Tibial artery (tissue), 4 donors: ENCODE measurements at regions not wholly inside any gene's neighbourhood (a gene's known extent, or its start where the extent isn't known, plus 50 kb on each side); places are given as distances from the start of the nearest gene placed in this dataset.

Experiments
- DNase-seq, 2 donors: peaks; one replicate each; pipeline ENCODE4 v3.0.0-alpha.2; 2019
- H3K27ac ChIP-seq, 2 donors: fragments of 200-600 bp; sonication (generic) in 1 of 2; 1 replicate in 1 of 2; 2 replicates in 1 of 2; pipeline ENCODE4 v1.5.1; 2018 to 2019; ENCODE audit warnings: mild to moderate bottlenecking in 1 of 2
- H3K27me3 ChIP-seq, 2 donors: fragments of 200-600 bp; sonication (generic) in 1 of 2; one replicate each; pipeline versions ENCODE4 v1.5.1 to v1.6.0; 2016 to 2019
- H3K36me3 ChIP-seq, 3 donors: fragments of 200-600 bp; sonication (generic) in 2 of 3; one replicate each; pipeline ENCODE4 v1.5.1; 2016 to 2019; ENCODE audit warnings: mild to moderate bottlenecking in 2 of 3
- H3K4me1 ChIP-seq, 4 donors: fragments of 200-600 bp; sonication (generic) in 2 of 4; 1 replicate in 3 of 4; 2 replicates in 1 of 4; pipeline ENCODE4 v1.5.1; 2016 to 2019
- H3K4me3 ChIP-seq, 2 donors: fragments of 200-600 bp; sonication (generic) in 1 of 2; 1 replicate in 1 of 2; 2 replicates in 1 of 2; pipeline ENCODE4 v1.5.1; 2018 to 2019; ENCODE audit warnings: mild to moderate bottlenecking in 2 of 2
- H3K9me3 ChIP-seq, 3 donors: fragments of 200-600 bp; sonication (generic) in 1 of 3; one replicate each; pipeline ENCODE4 v1.5.1; 2016 to 2019
- CTCF ChIP-seq, 2 experiments: fragments of 200-600 bp in 1 of 2; fragments of 450-650 bp in 1 of 2; IDR thresholded peaks; one replicate each; pipeline ENCODE4 v1.5.1; 2017 to 2019; ENCODE audit warnings: antibody characterized with exemption in 2 of 2, mild to moderate bottlenecking in 1 of 2, moderate library complexity in 1 of 2
- intact Hi-C: fragments of 100-400 bp; cut with DNase I; formaldehyde crosslinking; loops from one replicate; pipeline ENCODE4 v1.15.0; 2023; ENCODE audit warnings: low total_unique reads

DNA sequence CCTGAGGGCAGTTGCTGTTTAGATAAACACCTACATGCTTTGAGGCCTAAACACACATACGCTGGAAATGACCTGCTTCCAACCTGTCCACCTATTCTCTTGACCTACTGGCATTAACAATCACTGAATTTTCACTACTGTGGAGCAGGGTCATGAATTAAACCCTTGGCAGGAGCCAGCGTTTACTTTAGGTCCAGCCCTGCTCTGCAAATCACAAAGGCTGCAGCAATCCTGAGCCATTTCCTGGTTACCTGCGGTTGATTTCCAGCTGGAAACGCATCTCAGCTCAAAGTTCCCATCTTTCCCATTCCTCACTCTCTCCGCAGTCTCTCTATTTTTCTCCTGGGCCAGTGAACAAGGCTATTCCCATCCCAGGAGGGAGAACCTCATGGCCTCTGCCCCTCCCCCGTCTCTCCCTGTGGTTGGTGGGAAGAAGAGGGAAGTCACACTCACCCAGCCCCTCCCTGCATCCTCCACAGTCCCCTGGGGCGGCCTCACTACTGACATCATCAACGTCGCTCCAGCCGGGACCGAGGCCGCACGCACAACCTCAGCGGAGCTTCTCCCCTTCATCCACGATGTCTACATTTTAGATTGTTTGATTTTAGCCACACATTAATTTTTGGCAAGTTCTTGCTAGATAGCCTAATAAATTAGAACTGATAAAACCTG is 84.5 kb upstream of the SNTG2 start:
- intact Hi-C loops, result no loop called here
- H3K4me3 ChIP-seq, result no peak overlapping the region
- no peak for DNase-seq
- no peaks in the 10 kb centered on the region for H3K36me3 ChIP-seq
- H3K27ac ChIP-seq, result no peak overlapping the region
- no peak for TF ChIP-seq CTCF (IDR thresholded peaks at IDR 0.05)
- H3K4me1 ChIP-seq, result no peaks in the 10 kb centered on the region
- peaks cover 0 to 56% of the 10 kb centered on the region in 2 donors for H3K27me3 ChIP-seq
- no peaks in the 10 kb centered on the region for H3K9me3 ChIP-seq

- intact Hi-C loops, result no loop called here
- H3K4me1 ChIP-seq, result no peaks in the 10 kb centered on the region
Measured at GRCh38 chr2:864501-865106, 86.0 kb upstream of the SNTG2 start.

DNA sequence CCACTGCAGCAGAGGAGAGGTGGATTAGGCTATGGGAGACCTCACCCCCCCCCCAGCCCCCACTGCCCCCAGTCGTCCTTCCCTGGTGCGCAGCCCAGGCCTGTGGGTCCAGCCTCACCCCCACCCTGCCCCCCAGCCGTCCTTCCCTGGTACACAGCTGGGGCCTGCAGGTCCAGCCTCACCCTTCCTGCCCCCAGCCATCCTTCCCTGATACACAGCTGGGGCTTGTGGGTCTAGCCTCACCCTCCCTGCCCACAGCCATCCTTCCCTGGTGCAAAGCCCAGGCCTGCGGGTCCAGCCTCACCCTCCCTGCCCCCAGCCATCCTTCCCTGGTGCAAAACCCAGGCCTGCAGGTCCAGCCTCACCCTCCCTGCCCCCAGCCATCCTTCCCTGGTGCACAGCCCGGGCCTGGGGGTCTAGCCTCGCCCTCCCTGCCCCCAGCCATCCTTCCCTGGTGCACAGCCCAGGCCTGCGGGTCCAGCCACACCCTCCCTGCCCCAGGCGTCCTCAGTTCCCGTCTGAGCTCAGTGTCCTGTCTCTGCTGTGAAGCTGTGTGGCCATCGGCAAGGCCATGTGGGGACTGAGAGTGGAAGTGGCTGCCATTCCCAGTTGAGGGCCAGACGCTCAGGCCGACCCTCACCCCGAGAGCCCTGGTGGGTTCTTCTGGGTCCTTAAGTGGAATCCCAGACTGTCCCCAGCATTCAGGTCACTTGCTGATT is 86.8 kb upstream of the SNTG2 start:
- Histone ChIP-seq H3K9me3 (no peaks in the 10 kb centered on the region), H3K36me3 (no peaks in the 10 kb centered on the region), H3K4me3 (no peak overlapping the region), H3K27me3 (peaks cover 0 to 39% of the 10 kb centered on the region in 2 donors), H3K27ac (no peak overlapping the region), H3K4me1 (no peaks in the 10 kb centered on the region)
- TF ChIP-seq CTCF (IDR thresholded peaks at IDR 0.05), result no peak
- no peak for DNase-seq
- intact Hi-C loops, result no loop called here

More at GRCh38 chr2:864501-865106, 86.0 kb upstream of the SNTG2 start:
- TF ChIP-seq CTCF (IDR thresholded peaks at IDR 0.05), result no peak
- Histone ChIP-seq H3K9me3 (no peaks in the 10 kb centered on the region), H3K27ac (no peak overlapping the region), H3K4me3 (no peak overlapping the region), H3K36me3 (no peaks in the 10 kb centered on the region), H3K27me3 (peaks cover 0 to 42% of the 10 kb centered on the region in 2 donors)
- no peak for DNase-seq

DNA sequence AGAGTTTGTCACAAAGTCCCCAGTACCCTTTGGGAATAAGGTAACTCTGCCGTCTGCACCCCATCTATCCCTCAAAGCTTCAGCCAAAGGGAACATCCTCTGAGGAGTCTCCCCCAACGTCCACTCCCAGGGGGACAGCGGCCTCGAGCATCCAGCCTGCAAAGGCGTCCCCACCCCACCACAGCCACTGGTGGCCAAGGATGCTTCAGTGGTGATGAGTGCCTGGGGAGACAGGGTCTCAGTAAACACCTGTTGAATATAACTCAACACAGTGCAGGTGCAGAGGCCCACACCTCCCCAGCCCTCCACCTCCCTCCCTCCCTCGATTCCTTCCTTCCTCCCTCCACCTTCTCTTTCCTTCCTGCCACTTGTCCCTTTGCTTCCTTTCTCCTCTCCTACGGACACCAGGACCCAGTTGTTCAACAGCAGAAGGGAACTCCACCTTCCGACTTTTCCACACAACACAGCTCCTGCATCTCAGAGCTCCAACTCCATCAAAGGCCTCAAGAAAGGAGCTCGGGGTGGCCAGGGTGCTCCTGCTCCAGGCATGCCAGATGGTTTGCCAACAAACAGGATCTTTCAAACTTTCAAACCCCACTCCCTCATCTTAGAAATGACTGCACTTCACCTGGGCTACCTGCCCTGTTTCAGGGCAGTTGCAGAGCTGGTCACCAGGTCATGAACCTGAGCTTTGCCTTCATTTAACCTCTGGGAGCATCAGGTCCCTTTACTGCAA is 87.8 kb upstream of the SNTG2 start:
- Histone ChIP-seq H3K27me3 (peaks cover 0 to 39% of the 10 kb centered on the region in 2 donors), H3K27ac (no peak overlapping the region), H3K4me3 (no peak overlapping the region), H3K36me3 (no peaks in the 10 kb centered on the region), H3K4me1 (no peaks in the 10 kb centered on the region), H3K9me3 (no peaks in the 10 kb centered on the region)
- no peak for DNase-seq
- intact Hi-C loops, result no loop called here
- TF ChIP-seq CTCF (IDR thresholded peaks at IDR 0.05), result no peak

DNA sequence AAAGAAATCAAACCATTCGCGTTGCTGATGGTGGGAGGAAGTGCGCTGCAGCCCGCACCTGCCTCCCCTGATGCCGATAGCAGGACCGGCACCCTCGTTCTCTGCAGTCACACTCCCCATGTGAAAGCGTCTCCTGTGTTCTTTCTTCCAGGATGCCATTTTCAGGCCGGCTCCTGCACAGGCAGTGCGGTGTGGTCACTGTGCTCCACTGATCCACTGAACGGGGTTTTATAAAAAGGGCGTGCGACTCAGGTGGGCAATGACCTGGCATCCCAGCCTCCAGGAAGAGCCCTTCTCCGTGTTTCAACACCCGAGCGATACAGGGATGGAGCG is 88.3 kb upstream of the SNTG2 start:
- intact Hi-C loops, result no loop called here
- H3K36me3 ChIP-seq, result no peaks in the 10 kb centered on the region
- H3K27me3 ChIP-seq, result peaks cover 0 to 39% of the 10 kb centered on the region in 2 donors
- no peak for DNase-seq
- H3K27ac ChIP-seq, result no peak overlapping the region
- H3K4me3 ChIP-seq, result no peak overlapping the region
- H3K4me1 ChIP-seq, result no peaks in the 10 kb centered on the region
- H3K9me3 ChIP-seq, result no peaks in the 10 kb centered on the region
- no peak for TF ChIP-seq CTCF (IDR thresholded peaks at IDR 0.05)
